SK-N-SH (cell line): ENCODE measurements at regions not wholly inside any gene's neighbourhood (a gene's known extent, or its start where the extent isn't known, plus 50 kb on each side); places are given as distances from the start of the nearest gene placed in this dataset.

Experiments
- CTCF ChIA-PET: fragments of 300-600, 350-600 bp; formaldehyde crosslinking; extraction: SDS; loops from one replicate; lab custom pipeline; 2021; lab: Yijun Ruan, JAX
- POLR2A ChIA-PET: fragments of 350-600 bp; sonication (Branson Sonifier 250); formaldehyde crosslinking; extraction: SDS; loops from one replicate; lab custom pipeline; 2020; ENCODE audit warnings: antibody characterized with exemption, inconsistent platforms; lab: Yijun Ruan, JAX
- DNase-seq: peaks from one replicate; pipeline ENCODE4 v3.0.0; 2012
- H2AFZ ChIP-seq: fragments of 200-600 bp; sonication (generic); 2 replicates; pipeline ENCODE4 v1.8.1; 2016; ENCODE audit warnings: antibody characterized with exemption, mild to moderate bottlenecking, low read depth
- H3F3A ChIP-seq: fragments of 200-600 bp; sonication (generic); replicated peaks from 2 replicates; pipeline ENCODE3; 2016; ENCODE audit warnings: antibody characterized with exemption, mild to moderate bottlenecking; ENCODE audit not compliant: insufficient read depth
- H3K27ac ChIP-seq, 2 experiments: fragments of 200-500 bp in 1 of 2; fragments of 200-600 bp in 1 of 2; sonication (Bioruptor generic) in 1 of 2; sonication (generic), shearing (Covaris generic) in 1 of 2; 2 replicates each; pipeline versions ENCODE4 v1.5.1 to v1.6.1; 2014 to 2016; ENCODE audit warnings: low read depth in 2 of 2, inconsistent platforms in 1 of 2, low read length in 1 of 2, mild to moderate bottlenecking in 1 of 2, mixed read lengths in 1 of 2
- H3K27me3 ChIP-seq: fragments of 200-600 bp; sonication (generic), shearing (Covaris generic); 2 replicates; pipeline ENCODE4 v1.6.1; 2016; ENCODE audit warnings: mixed run types; ENCODE audit not compliant: insufficient read depth
- H3K36me3 ChIP-seq, 2 experiments: fragments of 200-500 bp in 1 of 2; fragments of 200-600 bp in 1 of 2; sonication (Bioruptor generic) in 1 of 2; sonication (generic) in 1 of 2; replicated peaks in 1 of 2; 2 replicates each; pipeline versions ENCODE3 to v1.5.1; 2014 to 2016; ENCODE audit warnings: low read length in 1 of 2, mild to moderate bottlenecking in 1 of 2; ENCODE audit not compliant: insufficient read depth in 2 of 2, control insufficient read depth in 1 of 2
- H3K4me1 ChIP-seq, 2 experiments: fragments of 200-500 bp in 1 of 2; fragments of 200-600 bp in 1 of 2; sonication (Bioruptor generic) in 1 of 2; sonication (generic), shearing (Covaris generic) in 1 of 2; 2 replicates each; pipeline versions ENCODE4 v1.5.1 to v1.6.1; 2014 to 2016; ENCODE audit warnings: low read depth in 1 of 2, low read length in 1 of 2, mixed run types in 1 of 2; ENCODE audit not compliant: insufficient read depth in 2 of 2, control insufficient read depth in 1 of 2
- H3K4me2 ChIP-seq: fragments of 200-600 bp; sonication (generic), shearing (Covaris generic); 2 replicates; pipeline ENCODE4 v1.6.1; 2017; ENCODE audit warnings: mixed run types
- H3K4me3 ChIP-seq, 2 experiments: fragments of 200-500 bp in 1 of 2; fragments of 200-600 bp in 1 of 2; sonication (Bioruptor generic) in 1 of 2; sonication (generic), shearing (Covaris generic) in 1 of 2; 2 replicates each; pipeline versions ENCODE4 v1.5.1 to v1.8.1; 2014 to 2016; ENCODE audit warnings: low read depth in 2 of 2, inconsistent platforms in 1 of 2, low read length in 1 of 2, mild to moderate bottlenecking in 1 of 2, mixed read lengths in 1 of 2, moderate library complexity in 1 of 2
- H3K79me2 ChIP-seq: fragments of 200-600 bp; sonication (generic); 2 replicates; pipeline ENCODE4 v1.8.1; 2017; ENCODE audit warnings: mild to moderate bottlenecking; ENCODE audit not compliant: insufficient read depth
- H3K9ac ChIP-seq: fragments of 200-600 bp; sonication (generic); 2 replicates; pipeline ENCODE4 v1.6.1; 2017; ENCODE audit warnings: mixed run types
- H3K9me2 ChIP-seq: fragments of 200-600 bp; sonication (generic); 2 replicates; pipeline ENCODE4 v1.6.1; 2017; ENCODE audit warnings: mixed run types
- H3K9me3 ChIP-seq: fragments of 200-600 bp; sonication (generic); 2 replicates; pipeline ENCODE4 v1.6.1; 2017; ENCODE audit warnings: mixed run types, mild to moderate bottlenecking, moderate library complexity
- H4K20me1 ChIP-seq: fragments of 200-600 bp; sonication (generic); 2 replicates; pipeline ENCODE4 v1.6.1; 2017; ENCODE audit warnings: mild to moderate bottlenecking, mixed run types; ENCODE audit not compliant: insufficient read depth
- CHD2 ChIP-seq: fragments of 150-350 bp; IDR thresholded peaks from 2 replicates; pipeline ENCODE4 v1.6.1; 2018; ENCODE audit warnings: low read length; ENCODE audit not compliant: partially characterized antibody
- ELF1 ChIP-seq: IDR thresholded peaks from 2 replicates; pipeline ENCODE4 v1.4.0; 2012
- EP300 ChIP-seq, 2 experiments: IDR thresholded peaks; 2 replicates each; pipeline versions ENCODE4 v1.4.0 to v1.6.1; 2012; ENCODE audit warnings: borderline replicate concordance in 1 of 2, low read depth in 1 of 2, low read length in 1 of 2
- EZH2phosphoT487 ChIP-seq: fragments of 200-600 bp; sonication (generic); IDR thresholded peaks from 2 replicates; pipeline ENCODE4 v1.6.1; 2017; ENCODE audit warnings: low read depth, mixed run types, mild to moderate bottlenecking, antibody characterized with exemption, moderate library complexity, borderline replicate concordance
- FOXJ3 ChIP-seq: sonication (generic); formaldehyde crosslinking; IDR thresholded peaks from 2 replicates; pipeline ENCODE4 v1.5.1; 2020; ENCODE audit warnings: mild to moderate bottlenecking, missing genetic modification reagents
- FOXM1 ChIP-seq: IDR thresholded peaks from 2 replicates; pipeline ENCODE4 v1.4.0; 2012; ENCODE audit warnings: low read depth, mild to moderate bottlenecking
- GABPA ChIP-seq: IDR thresholded peaks from 2 replicates; pipeline ENCODE4 v1.4.0; 2012; ENCODE audit warnings: low read depth, mild to moderate bottlenecking
- JUND ChIP-seq: IDR thresholded peaks from 2 replicates; pipeline ENCODE4 v1.4.0; 2012
- MXI1 ChIP-seq: IDR thresholded peaks from 2 replicates; pipeline ENCODE4 v1.6.1; 2012; ENCODE audit warnings: mild to moderate bottlenecking, low read depth, low read length, improper control_type of control experiment
- NFIC ChIP-seq: IDR thresholded peaks from 2 replicates; pipeline ENCODE4 v1.4.0; 2012; ENCODE audit warnings: borderline replicate concordance
- PBX3 ChIP-seq: IDR thresholded peaks from 2 replicates; pipeline ENCODE4; 2012
- RAD21 ChIP-seq: IDR thresholded peaks from 2 replicates; pipeline ENCODE4 v1.6.1; 2012; ENCODE audit warnings: mild to moderate bottlenecking, low read length
- REST ChIP-seq: IDR thresholded peaks from 2 replicates; pipeline ENCODE4 v1.6.1; 2012; ENCODE audit warnings: mild to moderate bottlenecking, low read depth, low read length, moderate library complexity
- RFX5 ChIP-seq: IDR thresholded peaks from 2 replicates; pipeline ENCODE4 v1.6.1; 2012; ENCODE audit warnings: mild to moderate bottlenecking, improper control_type of control experiment, low read length
- RXRA ChIP-seq: IDR thresholded peaks from 2 replicates; pipeline ENCODE4 v1.4.0; 2012; ENCODE audit warnings: low read depth, mild to moderate bottlenecking, borderline replicate concordance
- SMC3 ChIP-seq: IDR thresholded peaks from 2 replicates; pipeline ENCODE4 v1.6.1; 2012; ENCODE audit warnings: low read depth, low read length, improper control_type of control experiment
- TEAD4 ChIP-seq: IDR thresholded peaks from 2 replicates; pipeline ENCODE4 v1.4.0; 2012; ENCODE audit warnings: mild to moderate bottlenecking, borderline replicate concordance; ENCODE audit not compliant: insufficient read depth
- YY1 ChIP-seq: IDR thresholded peaks from 2 replicates; pipeline ENCODE4 v1.4.0; 2012; ENCODE audit warnings: low read depth, mild to moderate bottlenecking
- WGBS: methylation state at CpG from one replicate; pipeline ENCODE4 v1.1.6; 2017; ENCODE audit warnings: low lambda C conversion rate; 5-methylcytosine and 5-hydroxymethylcytosine counted together
- TF ChIP-seq, protein P1 (sequence below): fragments of 150-350 bp; IDR thresholded peaks from 2 replicates; pipeline ENCODE4 v1.6.1; 2016; ENCODE audit warnings: mild to moderate bottlenecking, low read depth, low read length
- TF ChIP-seq, protein P2 (sequence below): IDR thresholded peaks from 2 replicates; pipeline ENCODE4 v1.4.0; 2012; ENCODE audit warnings: low read depth, borderline replicate concordance
- TF ChIP-seq, protein P3 (sequence below): fragments of 150-350 bp; IDR thresholded peaks from 2 replicates; pipeline ENCODE4 v1.6.1; 2017; ENCODE audit warnings: antibody characterized with exemption, low read length, low read depth, borderline replicate concordance

GRCh38 chr2:165022781-165023180 is 67.5 kb upstream of the SLC38A11 start:
- Histone ChIP-seq H3K4me2 (no peak overlapping the region), H3F3A (no peaks in the 10 kb centered on the region), H3K27ac (no peak overlapping the region), H3K4me1 (peaks cover 0 to 3% of the 10 kb centered on the region in 2 experiments; a peak in 2 of 4 replicates), H4K20me1 (no peaks in the 10 kb centered on the region), H3K27me3 (no peaks in the 10 kb centered on the region), H3K79me2 (no peaks in the 10 kb centered on the region), H3K36me3 (no peaks in the 10 kb centered on the region), H3K4me3 (no peak overlapping the region), H3K9ac (no peak overlapping the region), H3K9me3 (no peaks in the 10 kb centered on the region), H2AFZ (no peak overlapping the region), H3K9me2 (no peaks in the 10 kb centered on the region)
- ChIA-PET CTCF (no interaction called here), POLR2A (no interaction called here)
- WGBS, result 93% methylated on average over 6 of the region's 6 CpGs
- no peak for DNase-seq
- TF ChIP-seq EZH2phosphoT487, result no peak
- TF ChIP-seq, protein P1, sequence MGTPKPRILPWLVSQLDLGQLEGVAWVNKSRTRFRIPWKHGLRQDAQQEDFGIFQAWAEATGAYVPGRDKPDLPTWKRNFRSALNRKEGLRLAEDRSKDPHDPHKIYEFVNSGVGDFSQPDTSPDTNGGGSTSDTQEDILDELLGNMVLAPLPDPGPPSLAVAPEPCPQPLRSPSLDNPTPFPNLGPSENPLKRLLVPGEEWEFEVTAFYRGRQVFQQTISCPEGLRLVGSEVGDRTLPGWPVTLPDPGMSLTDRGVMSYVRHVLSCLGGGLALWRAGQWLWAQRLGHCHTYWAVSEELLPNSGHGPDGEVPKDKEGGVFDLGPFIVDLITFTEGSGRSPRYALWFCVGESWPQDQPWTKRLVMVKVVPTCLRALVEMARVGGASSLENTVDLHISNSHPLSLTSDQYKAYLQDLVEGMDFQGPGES, result no peak
- TF ChIP-seq REST, result no peak
- TF ChIP-seq GABPA, result no peak
- TF ChIP-seq FOXJ3 (CRISPR knock-in tag), result no peak
- no peak for TF ChIP-seq CHD2
- no peak for TF ChIP-seq SMC3
- no peak for TF ChIP-seq ELF1
- no peak for TF ChIP-seq MXI1
- no peak for TF ChIP-seq RAD21
- TF ChIP-seq RXRA, result no peak
- TF ChIP-seq JUND, result no peak

- Histone ChIP-seq H3K36me3 (no peaks in the 10 kb centered on the region), H3K27ac (no peak overlapping the region), H3K9ac (no peak overlapping the region), H3K79me2 (no peaks in the 10 kb centered on the region), H3F3A (no peaks in the 10 kb centered on the region), H3K4me1 (peaks cover 0 to 5% of the 10 kb centered on the region in 2 experiments; a peak in 2 of 4 replicates), H3K27me3 (no peaks in the 10 kb centered on the region), H2AFZ (no peak overlapping the region), H3K4me3 (no peak overlapping the region), H3K9me2 (no peaks in the 10 kb centered on the region), H4K20me1 (no peaks in the 10 kb centered on the region), H3K9me3 (no peaks in the 10 kb centered on the region), H3K4me2 (no peak overlapping the region)
- ChIA-PET POLR2A (interaction anchor here (1.6 kb wide), 1 partner anchor 50 kb away, joined by 4 read pairs; no protein-coding TSS in a partner anchor), CTCF (interaction anchor here (0.9 to 7.5 kb wide), 13 partner anchors 11 to 276 kb away, joined by 3 to 300 read pairs (median 11); partner anchors contain the start of genes SCN2A and SCN3A)
- 68% methylated on average over 8 of the region's 8 CpGs for WGBS
- DNase-seq, result peak; percentile 12
- TF ChIP-seq MXI1, result no peak
- TF ChIP-seq NFIC, result no peak
- TF ChIP-seq, protein P2, sequence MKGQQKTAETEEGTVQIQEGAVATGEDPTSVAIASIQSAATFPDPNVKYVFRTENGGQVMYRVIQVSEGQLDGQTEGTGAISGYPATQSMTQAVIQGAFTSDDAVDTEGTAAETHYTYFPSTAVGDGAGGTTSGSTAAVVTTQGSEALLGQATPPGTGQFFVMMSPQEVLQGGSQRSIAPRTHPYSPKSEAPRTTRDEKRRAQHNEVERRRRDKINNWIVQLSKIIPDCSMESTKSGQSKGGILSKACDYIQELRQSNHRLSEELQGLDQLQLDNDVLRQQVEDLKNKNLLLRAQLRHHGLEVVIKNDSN, result no peak
- TF ChIP-seq EP300 (IDR thresholded peaks at IDR 0.05; ENCODE audit: borderline replicate concordance in 1 of 2, low read depth in 1 of 2, low read length in 1 of 2), result no peak
- TF ChIP-seq RFX5, result no peak
- no peak for TF ChIP-seq YY1
- TF ChIP-seq, protein P3, sequence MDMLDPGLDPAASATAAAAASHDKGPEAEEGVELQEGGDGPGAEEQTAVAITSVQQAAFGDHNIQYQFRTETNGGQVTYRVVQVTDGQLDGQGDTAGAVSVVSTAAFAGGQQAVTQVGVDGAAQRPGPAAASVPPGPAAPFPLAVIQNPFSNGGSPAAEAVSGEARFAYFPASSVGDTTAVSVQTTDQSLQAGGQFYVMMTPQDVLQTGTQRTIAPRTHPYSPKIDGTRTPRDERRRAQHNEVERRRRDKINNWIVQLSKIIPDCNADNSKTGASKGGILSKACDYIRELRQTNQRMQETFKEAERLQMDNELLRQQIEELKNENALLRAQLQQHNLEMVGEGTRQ, result no peak
- TF ChIP-seq EZH2phosphoT487, result no peak
- no peak for TF ChIP-seq TEAD4
- no peak for TF ChIP-seq FOXM1
- TF ChIP-seq PBX3, result no peak
Observed at GRCh38 chr2:165017966-165018596, 62.8 kb upstream of the SLC38A11 start.
